ENCODE measurements at regions not wholly inside any gene's neighbourhood (a gene's known extent, or its start where the extent isn't known, plus 50 kb on each side); places are given as distances from the start of the nearest gene placed in this dataset.

DNA sequence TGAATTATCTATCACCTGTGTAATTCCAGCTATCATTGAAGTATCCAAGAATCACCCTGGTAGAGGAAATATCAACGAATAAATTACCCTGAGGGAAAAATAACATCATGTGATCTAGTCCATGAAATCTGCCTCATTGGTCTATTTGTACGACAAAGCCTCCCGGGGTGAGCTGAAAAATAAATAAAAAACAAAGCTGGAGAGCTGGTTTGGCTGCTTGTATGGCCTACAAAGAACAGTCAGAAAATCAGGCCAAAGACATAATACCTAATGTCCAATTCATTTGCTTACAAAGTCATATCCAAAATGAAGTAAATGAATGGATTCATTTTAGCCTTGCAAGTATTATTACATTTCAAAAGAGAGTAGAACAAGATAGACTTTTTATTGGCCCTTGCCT is 449.9 kb downstream of the KLF12 start:
- TF ChIP-seq, protein P1, sequence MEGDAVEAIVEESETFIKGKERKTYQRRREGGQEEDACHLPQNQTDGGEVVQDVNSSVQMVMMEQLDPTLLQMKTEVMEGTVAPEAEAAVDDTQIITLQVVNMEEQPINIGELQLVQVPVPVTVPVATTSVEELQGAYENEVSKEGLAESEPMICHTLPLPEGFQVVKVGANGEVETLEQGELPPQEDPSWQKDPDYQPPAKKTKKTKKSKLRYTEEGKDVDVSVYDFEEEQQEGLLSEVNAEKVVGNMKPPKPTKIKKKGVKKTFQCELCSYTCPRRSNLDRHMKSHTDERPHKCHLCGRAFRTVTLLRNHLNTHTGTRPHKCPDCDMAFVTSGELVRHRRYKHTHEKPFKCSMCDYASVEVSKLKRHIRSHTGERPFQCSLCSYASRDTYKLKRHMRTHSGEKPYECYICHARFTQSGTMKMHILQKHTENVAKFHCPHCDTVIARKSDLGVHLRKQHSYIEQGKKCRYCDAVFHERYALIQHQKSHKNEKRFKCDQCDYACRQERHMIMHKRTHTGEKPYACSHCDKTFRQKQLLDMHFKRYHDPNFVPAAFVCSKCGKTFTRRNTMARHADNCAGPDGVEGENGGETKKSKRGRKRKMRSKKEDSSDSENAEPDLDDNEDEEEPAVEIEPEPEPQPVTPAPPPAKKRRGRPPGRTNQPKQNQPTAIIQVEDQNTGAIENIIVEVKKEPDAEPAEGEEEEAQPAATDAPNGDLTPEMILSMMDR (IDR thresholded peaks at IDR 0.05), result no peak
- TF ChIP-seq, protein P2, sequence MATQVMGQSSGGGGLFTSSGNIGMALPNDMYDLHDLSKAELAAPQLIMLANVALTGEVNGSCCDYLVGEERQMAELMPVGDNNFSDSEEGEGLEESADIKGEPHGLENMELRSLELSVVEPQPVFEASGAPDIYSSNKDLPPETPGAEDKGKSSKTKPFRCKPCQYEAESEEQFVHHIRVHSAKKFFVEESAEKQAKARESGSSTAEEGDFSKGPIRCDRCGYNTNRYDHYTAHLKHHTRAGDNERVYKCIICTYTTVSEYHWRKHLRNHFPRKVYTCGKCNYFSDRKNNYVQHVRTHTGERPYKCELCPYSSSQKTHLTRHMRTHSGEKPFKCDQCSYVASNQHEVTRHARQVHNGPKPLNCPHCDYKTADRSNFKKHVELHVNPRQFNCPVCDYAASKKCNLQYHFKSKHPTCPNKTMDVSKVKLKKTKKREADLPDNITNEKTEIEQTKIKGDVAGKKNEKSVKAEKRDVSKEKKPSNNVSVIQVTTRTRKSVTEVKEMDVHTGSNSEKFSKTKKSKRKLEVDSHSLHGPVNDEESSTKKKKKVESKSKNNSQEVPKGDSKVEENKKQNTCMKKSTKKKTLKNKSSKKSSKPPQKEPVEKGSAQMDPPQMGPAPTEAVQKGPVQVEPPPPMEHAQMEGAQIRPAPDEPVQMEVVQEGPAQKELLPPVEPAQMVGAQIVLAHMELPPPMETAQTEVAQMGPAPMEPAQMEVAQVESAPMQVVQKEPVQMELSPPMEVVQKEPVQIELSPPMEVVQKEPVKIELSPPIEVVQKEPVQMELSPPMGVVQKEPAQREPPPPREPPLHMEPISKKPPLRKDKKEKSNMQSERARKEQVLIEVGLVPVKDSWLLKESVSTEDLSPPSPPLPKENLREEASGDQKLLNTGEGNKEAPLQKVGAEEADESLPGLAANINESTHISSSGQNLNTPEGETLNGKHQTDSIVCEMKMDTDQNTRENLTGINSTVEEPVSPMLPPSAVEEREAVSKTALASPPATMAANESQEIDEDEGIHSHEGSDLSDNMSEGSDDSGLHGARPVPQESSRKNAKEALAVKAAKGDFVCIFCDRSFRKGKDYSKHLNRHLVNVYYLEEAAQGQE (IDR thresholded peaks at IDR 0.05; ENCODE audit: insufficient read depth in 1 of 2, low read depth in 2 of 2, low read length in 1 of 2), result no peak
- no peak for TF ChIP-seq POLR2AphosphoS5 (IDR thresholded peaks at IDR 0.05; ENCODE audit: low read depth, low read length)
- TF ChIP-seq TCF7L2 (IDR thresholded peaks at IDR 0.05; ENCODE audit: low read depth, low read length), result no peak
- no peak for TF ChIP-seq SIN3A (IDR thresholded peaks at IDR 0.05; ENCODE audit: borderline replicate concordance, insufficient read depth, low read depth, low read length)
